ENCODE measurements at regions not wholly inside any gene's neighbourhood (a gene's known extent, or its start where the extent isn't known, plus 50 kb on each side); places are given as distances from the start of the nearest gene placed in this dataset.

- H3K9me3 ChIP-seq, result no peaks in the 10 kb centered on the region
- H3K36me3 ChIP-seq, result no peaks in the 10 kb centered on the region
- no peak for TF ChIP-seq POLR2A (IDR thresholded peaks at IDR 0.05)
- no peak for TF ChIP-seq CTCF (IDR thresholded peaks at IDR 0.05)
- no peaks in the 10 kb centered on the region for H3K4me1 ChIP-seq
- no peak for DNase-seq
- no peak overlapping the region for H3K27ac ChIP-seq
- no peaks in the 10 kb centered on the region for H3K27me3 ChIP-seq
- H3K4me3 ChIP-seq, result no peak overlapping the region
These were observed 50.7 kb upstream of the WSCD2 start for GRCh38 chr12:108078428-108078827.

Small RNAs in the stretch of these regions (small RNA-seq; reads per million reads assigned to genes)
- 0 reads per million in 2 donors for gene AC126177.5

All from Peyer's patch (tissue), 4 donors.